ENCODE measurements at regions not wholly inside any gene's neighbourhood (a gene's known extent, or its start where the extent isn't known, plus 50 kb on each side); places are given as distances from the start of the nearest gene placed in this dataset.

GRCh38 chr5:27906481-27906880 lies 868.1 kb upstream of the CDH9 start:
- H3K36me3 Mint-ChIP-seq (ENCODE audit: low read depth): no peaks in the 10 kb centered on the region
- no peaks in the 10 kb centered on the region for H3K4me1 Mint-ChIP-seq (ENCODE audit: low read depth)
- H3K27me3 Mint-ChIP-seq (ENCODE audit: low read depth): no peaks in the 10 kb centered on the region
- H3K27ac Mint-ChIP-seq (ENCODE audit: unreplicated experiment): no peak overlapping the region
- TF ChIP-seq, protein P1, sequence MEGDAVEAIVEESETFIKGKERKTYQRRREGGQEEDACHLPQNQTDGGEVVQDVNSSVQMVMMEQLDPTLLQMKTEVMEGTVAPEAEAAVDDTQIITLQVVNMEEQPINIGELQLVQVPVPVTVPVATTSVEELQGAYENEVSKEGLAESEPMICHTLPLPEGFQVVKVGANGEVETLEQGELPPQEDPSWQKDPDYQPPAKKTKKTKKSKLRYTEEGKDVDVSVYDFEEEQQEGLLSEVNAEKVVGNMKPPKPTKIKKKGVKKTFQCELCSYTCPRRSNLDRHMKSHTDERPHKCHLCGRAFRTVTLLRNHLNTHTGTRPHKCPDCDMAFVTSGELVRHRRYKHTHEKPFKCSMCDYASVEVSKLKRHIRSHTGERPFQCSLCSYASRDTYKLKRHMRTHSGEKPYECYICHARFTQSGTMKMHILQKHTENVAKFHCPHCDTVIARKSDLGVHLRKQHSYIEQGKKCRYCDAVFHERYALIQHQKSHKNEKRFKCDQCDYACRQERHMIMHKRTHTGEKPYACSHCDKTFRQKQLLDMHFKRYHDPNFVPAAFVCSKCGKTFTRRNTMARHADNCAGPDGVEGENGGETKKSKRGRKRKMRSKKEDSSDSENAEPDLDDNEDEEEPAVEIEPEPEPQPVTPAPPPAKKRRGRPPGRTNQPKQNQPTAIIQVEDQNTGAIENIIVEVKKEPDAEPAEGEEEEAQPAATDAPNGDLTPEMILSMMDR (IDR thresholded peaks at IDR 0.05): no peak
- H3K4me3 Mint-ChIP-seq (ENCODE audit: unreplicated experiment): no peak overlapping the region
- H3K9me3 Mint-ChIP-seq (ENCODE audit: low read depth): peaks cover 9% of the 10 kb centered on the region
- no peak for DNase-seq (ENCODE audit: low spot score)

DNA sequence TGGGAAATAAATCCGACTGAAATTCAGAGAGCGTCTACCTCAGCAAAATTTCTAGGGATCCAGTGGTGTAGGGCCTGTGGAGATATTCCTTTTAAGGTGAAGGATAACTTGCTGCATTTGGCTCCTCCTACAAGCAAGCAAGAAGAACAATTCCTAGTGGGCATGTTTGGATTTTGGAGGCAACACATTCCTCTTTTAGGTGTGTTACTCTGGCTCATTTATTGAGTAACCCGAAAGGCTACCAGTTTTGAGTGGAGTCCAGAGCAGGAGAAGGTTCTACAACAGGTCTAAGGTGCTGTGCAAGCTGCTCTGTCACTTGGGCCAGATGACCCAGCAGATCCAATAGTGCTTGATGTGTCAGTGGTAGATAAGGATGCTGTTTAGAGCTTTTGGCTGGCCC lies 862.4 kb upstream of the CDH9 start:
- TF ChIP-seq, protein P1 (IDR thresholded peaks at IDR 0.05): no peak
- no peak for DNase-seq (ENCODE audit: low spot score)
- no peak overlapping the region for H3K27ac Mint-ChIP-seq (ENCODE audit: unreplicated experiment)
- H3K4me1 Mint-ChIP-seq (ENCODE audit: low read depth): no peaks in the 10 kb centered on the region
- H3K36me3 Mint-ChIP-seq (ENCODE audit: low read depth): no peaks in the 10 kb centered on the region
- peaks cover 19% of the 10 kb centered on the region for H3K9me3 Mint-ChIP-seq (ENCODE audit: low read depth)
- H3K4me3 Mint-ChIP-seq (ENCODE audit: unreplicated experiment): no peak overlapping the region
- no peaks in the 10 kb centered on the region for H3K27me3 Mint-ChIP-seq (ENCODE audit: low read depth)

DNA sequence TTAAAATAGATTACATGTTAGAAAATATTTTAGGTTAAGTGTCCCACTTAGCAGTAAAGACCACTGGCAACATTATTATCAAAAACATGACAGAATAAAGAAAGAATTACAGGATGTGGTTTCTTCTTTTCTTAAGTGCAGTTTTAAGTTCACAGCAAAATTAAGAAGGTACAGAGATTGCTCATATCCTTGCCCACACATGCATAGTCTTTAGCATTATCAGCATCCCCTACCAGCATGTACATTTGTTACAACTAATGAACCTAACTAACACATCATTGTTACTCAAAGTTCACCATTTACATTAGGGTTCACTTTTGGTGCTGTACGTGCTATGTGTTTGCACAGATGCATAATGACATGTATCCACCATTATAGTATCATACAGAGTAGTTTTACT lies 837.7 kb upstream of the CDH9 start:
- H3K4me3 Mint-ChIP-seq (ENCODE audit: unreplicated experiment): no peak overlapping the region
- no peak for DNase-seq (ENCODE audit: low spot score)
- no peaks in the 10 kb centered on the region for H3K27me3 Mint-ChIP-seq (ENCODE audit: low read depth)
- peaks cover 31% of the 10 kb centered on the region for H3K9me3 Mint-ChIP-seq (ENCODE audit: low read depth)
- H3K27ac Mint-ChIP-seq (ENCODE audit: unreplicated experiment): no peak overlapping the region
- no peaks in the 10 kb centered on the region for H3K4me1 Mint-ChIP-seq (ENCODE audit: low read depth)
- H3K36me3 Mint-ChIP-seq (ENCODE audit: low read depth): no peaks in the 10 kb centered on the region
- TF ChIP-seq, protein P1 (IDR thresholded peaks at IDR 0.05): no peak

GRCh38 chr5:27875148-27875547 lies 836.8 kb upstream of the CDH9 start:
- Mint-ChIP-seq H3K4me1 (ENCODE audit: low read depth) (no peaks in the 10 kb centered on the region), H3K9me3 (ENCODE audit: low read depth) (peaks cover 33% of the 10 kb centered on the region), H3K27me3 (ENCODE audit: low read depth) (no peaks in the 10 kb centered on the region), H3K4me3 (ENCODE audit: unreplicated experiment) (no peak overlapping the region), H3K27ac (ENCODE audit: unreplicated experiment) (no peak overlapping the region), H3K36me3 (ENCODE audit: low read depth) (no peaks in the 10 kb centered on the region)
- DNase-seq (ENCODE audit: low spot score): no peak
- TF ChIP-seq, protein P1 (IDR thresholded peaks at IDR 0.05): no peak

DNA sequence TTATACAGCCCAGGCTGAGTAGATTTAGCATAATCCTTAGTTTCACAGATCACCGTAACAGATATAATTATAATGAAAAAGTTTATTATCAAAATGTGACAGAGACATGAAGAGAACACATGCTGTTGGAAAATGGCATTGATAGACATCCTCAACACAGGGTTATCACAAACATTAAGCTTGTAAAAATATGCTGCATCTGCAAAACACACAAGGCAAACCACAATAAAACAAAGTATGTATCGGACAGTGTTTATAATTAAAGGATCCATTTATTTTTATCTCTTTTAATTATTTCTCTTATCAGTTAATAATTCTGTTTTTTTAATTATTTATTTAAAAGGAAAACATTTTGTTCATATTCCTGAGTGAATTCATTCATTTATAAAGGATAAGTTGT lies 829.9 kb upstream of the CDH9 start:
- Mint-ChIP-seq H3K4me1 (ENCODE audit: low read depth) (no peaks in the 10 kb centered on the region), H3K4me3 (ENCODE audit: unreplicated experiment) (no peak overlapping the region), H3K27ac (ENCODE audit: unreplicated experiment) (no peak overlapping the region), H3K27me3 (ENCODE audit: low read depth) (no peaks in the 10 kb centered on the region), H3K36me3 (ENCODE audit: low read depth) (no peaks in the 10 kb centered on the region), H3K9me3 (ENCODE audit: low read depth) (peaks cover 24% of the 10 kb centered on the region)
- DNase-seq (ENCODE audit: low spot score): no peak
- TF ChIP-seq, protein P1 (IDR thresholded peaks at IDR 0.05): no peak
